ENCODE measurements at regions not wholly inside any gene's neighbourhood (a gene's known extent, or its start where the extent isn't known, plus 50 kb on each side); places are given as distances from the start of the nearest gene placed in this dataset.

DNA sequence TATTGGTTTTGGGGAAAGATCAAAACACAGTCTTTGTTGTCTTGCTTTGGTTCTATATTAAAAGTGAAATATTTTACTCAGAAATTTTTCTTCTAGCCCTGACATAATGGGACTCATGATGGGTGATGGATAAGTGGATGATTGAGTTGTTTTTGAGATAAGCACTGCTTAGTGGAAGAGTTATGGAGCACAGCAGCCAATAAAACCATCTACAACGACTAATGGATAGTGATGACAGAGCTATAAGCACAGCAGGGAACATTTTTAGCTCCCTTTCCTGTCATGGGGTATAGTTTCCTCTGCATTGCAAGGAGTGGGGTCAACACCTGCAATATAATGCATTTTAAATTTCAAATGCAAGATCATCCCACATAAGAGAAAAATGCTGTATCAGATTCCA, 812.4 kb downstream of the STPG2 start:
- Histone ChIP-seq H3K9me2 (ENCODE audit: insufficient read depth, low read length) (no peaks in the 10 kb centered on the region), H3K4me1 (ENCODE audit: insufficient read depth, low read length, poor library complexity, severe bottlenecking) (no peaks in the 10 kb centered on the region), H3K27ac (ENCODE audit: low read depth, low read length, poor library complexity, severe bottlenecking) (no peak overlapping the region), H3K79me2 (ENCODE audit: insufficient read depth, low read depth, low read length) (no peaks in the 10 kb centered on the region), H3K9me3 (ENCODE audit: low read length) (no peaks in the 10 kb centered on the region), H4K20me1 (ENCODE audit: insufficient read depth, low read length) (no peaks in the 10 kb centered on the region), H3K36me3 (ENCODE audit: insufficient read depth, low read length) (no peaks in the 10 kb centered on the region), H2AFZ (ENCODE audit: low read length) (no peak overlapping the region), H3K4me3 (ENCODE audit: low read depth, low read length, poor library complexity, severe bottlenecking) (no peak overlapping the region), H3K4me2 (ENCODE audit: low read length) (no peak overlapping the region)
- intact Hi-C loops (cut with micrococcal nuclease; ENCODE audit: unreplicated experiment), result no loop called here
- DNase-seq (ENCODE audit: low spot score), result no peak
- POLR2A ChIA-PET, result interaction anchor here (0.7 kb wide), 1 partner anchor 62 kb away, joined by 3 read pairs; no protein-coding TSS in a partner anchor
- CTCF ChIA-PET (ENCODE audit: unreplicated experiment), result no interaction called here
- no TSS peak for BruUV-seq (replicated peaks)
- TF ChIP-seq EZH2phosphoT487 (IDR thresholded peaks at IDR 0.05; ENCODE audit: borderline replicate concordance, low read depth, low read length), result no peak
- TF ChIP-seq, protein P1, sequence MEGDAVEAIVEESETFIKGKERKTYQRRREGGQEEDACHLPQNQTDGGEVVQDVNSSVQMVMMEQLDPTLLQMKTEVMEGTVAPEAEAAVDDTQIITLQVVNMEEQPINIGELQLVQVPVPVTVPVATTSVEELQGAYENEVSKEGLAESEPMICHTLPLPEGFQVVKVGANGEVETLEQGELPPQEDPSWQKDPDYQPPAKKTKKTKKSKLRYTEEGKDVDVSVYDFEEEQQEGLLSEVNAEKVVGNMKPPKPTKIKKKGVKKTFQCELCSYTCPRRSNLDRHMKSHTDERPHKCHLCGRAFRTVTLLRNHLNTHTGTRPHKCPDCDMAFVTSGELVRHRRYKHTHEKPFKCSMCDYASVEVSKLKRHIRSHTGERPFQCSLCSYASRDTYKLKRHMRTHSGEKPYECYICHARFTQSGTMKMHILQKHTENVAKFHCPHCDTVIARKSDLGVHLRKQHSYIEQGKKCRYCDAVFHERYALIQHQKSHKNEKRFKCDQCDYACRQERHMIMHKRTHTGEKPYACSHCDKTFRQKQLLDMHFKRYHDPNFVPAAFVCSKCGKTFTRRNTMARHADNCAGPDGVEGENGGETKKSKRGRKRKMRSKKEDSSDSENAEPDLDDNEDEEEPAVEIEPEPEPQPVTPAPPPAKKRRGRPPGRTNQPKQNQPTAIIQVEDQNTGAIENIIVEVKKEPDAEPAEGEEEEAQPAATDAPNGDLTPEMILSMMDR (conservative IDR thresholded peaks at IDR 0.05; ENCODE audit: low read length), result no peak

DNA sequence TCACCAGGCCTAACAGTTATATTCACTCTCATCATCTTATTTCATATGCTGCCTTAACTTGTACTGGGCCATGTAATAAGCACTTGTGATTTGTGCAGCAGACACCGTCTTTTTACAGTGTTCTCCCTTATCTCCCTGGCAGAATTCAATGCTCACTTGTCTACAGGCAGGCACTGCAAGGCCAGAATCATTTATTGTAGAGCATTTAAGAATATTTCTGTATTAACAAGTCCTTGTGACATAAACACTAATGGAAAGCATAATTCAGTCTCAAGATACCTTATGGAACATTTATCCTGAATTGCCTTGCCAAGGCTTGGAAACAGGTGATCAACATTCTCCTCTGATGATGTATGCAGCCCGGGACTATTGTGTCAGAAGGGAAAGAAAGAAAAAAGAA, 808.9 kb downstream of the STPG2 start:
- H3K4me3 ChIP-seq (ENCODE audit: low read depth, low read length, poor library complexity, severe bottlenecking), result no peak overlapping the region
- no peak for DNase-seq (ENCODE audit: low spot score)
- H3K79me2 ChIP-seq (ENCODE audit: insufficient read depth, low read depth, low read length), result no peaks in the 10 kb centered on the region
- no peak for TF ChIP-seq EZH2phosphoT487 (IDR thresholded peaks at IDR 0.05; ENCODE audit: borderline replicate concordance, low read depth, low read length)
- TF ChIP-seq, protein P1 (conservative IDR thresholded peaks at IDR 0.05; ENCODE audit: low read length), result no peak
- BruUV-seq (replicated peaks), result no TSS peak
- no peaks in the 10 kb centered on the region for H3K9me3 ChIP-seq (ENCODE audit: low read length)
- POLR2A ChIA-PET, result no interaction called here
- H3K27ac ChIP-seq (ENCODE audit: low read depth, low read length, poor library complexity, severe bottlenecking), result no peak overlapping the region
- no peaks in the 10 kb centered on the region for H3K4me1 ChIP-seq (ENCODE audit: insufficient read depth, low read length, poor library complexity, severe bottlenecking)
- intact Hi-C loops (cut with micrococcal nuclease; ENCODE audit: unreplicated experiment), result no loop called here
- H2AFZ ChIP-seq (ENCODE audit: low read length), result no peak overlapping the region
- CTCF ChIA-PET (ENCODE audit: unreplicated experiment), result no interaction called here
- no peaks in the 10 kb centered on the region for H3K9me2 ChIP-seq (ENCODE audit: insufficient read depth, low read length)
- H4K20me1 ChIP-seq (ENCODE audit: insufficient read depth, low read length), result no peaks in the 10 kb centered on the region
- no peaks in the 10 kb centered on the region for H3K36me3 ChIP-seq (ENCODE audit: insufficient read depth, low read length)
- H3K4me2 ChIP-seq (ENCODE audit: low read length), result no peak overlapping the region

DNA sequence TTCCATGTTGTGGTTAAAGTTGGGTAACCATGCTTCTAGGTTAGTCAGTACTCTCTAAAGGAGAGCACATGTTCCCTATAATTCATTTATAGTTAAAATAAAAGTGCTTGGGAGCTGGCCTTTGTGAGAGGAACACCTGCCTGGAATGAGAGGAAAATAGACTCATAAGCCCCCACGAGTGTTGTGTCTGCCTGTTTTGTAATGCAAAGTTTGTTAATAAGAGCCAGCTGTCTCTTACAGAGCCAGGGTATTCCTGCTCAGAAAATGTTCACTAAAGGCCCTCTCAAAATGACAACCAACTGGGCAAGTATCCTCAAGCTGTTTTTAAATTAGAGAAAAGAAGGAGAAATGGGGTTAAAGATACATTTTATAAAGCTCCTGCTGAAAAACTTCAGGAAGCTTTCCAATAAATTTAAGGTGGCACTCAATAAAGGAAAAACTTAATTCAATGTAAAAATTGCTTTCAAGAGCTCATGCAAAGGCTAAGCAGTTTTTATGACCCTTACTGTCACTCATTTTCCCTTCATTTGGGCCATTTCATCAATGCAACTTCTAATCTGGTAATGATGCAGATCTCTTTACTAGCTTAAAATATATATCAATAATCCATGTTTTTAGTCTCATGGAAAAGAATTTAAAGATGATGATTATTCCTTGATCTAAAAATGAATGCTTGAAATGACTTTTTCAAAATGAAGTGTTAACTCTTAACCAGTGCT, 793.6 kb downstream of the STPG2 start:
- H3K4me2 ChIP-seq (ENCODE audit: low read length), result no peak overlapping the region
- H3K27ac ChIP-seq (ENCODE audit: low read depth, low read length, poor library complexity, severe bottlenecking), result no peak overlapping the region
- intact Hi-C loops (cut with micrococcal nuclease; ENCODE audit: unreplicated experiment), result no loop called here
- no peak overlapping the region for H2AFZ ChIP-seq (ENCODE audit: low read length)
- no TSS peak for BruUV-seq (replicated peaks)
- POLR2A ChIA-PET, result interaction anchor here (0.6 kb wide), 2 partner anchors 42 to 700 kb away, joined by 3 read pairs; no protein-coding TSS in a partner anchor
- H3K36me3 ChIP-seq (ENCODE audit: insufficient read depth, low read length), result no peaks in the 10 kb centered on the region
- TF ChIP-seq, protein P1 (conservative IDR thresholded peaks at IDR 0.05; ENCODE audit: low read length), result no peak
- TF ChIP-seq EZH2phosphoT487 (IDR thresholded peaks at IDR 0.05; ENCODE audit: borderline replicate concordance, low read depth, low read length), result no peak
- no peaks in the 10 kb centered on the region for H3K4me1 ChIP-seq (ENCODE audit: insufficient read depth, low read length, poor library complexity, severe bottlenecking)
- no peaks in the 10 kb centered on the region for H3K79me2 ChIP-seq (ENCODE audit: insufficient read depth, low read depth, low read length)
- CTCF ChIA-PET (ENCODE audit: unreplicated experiment), result no interaction called here
- no peaks in the 10 kb centered on the region for H4K20me1 ChIP-seq (ENCODE audit: insufficient read depth, low read length)
- no peak overlapping the region for H3K4me3 ChIP-seq (ENCODE audit: low read depth, low read length, poor library complexity, severe bottlenecking)
- no peaks in the 10 kb centered on the region for H3K9me2 ChIP-seq (ENCODE audit: insufficient read depth, low read length)
- no peaks in the 10 kb centered on the region for H3K9me3 ChIP-seq (ENCODE audit: low read length)
- no peak for DNase-seq (ENCODE audit: low spot score)

Measured in OCI-LY7 (cell line).